ENCODE measurements at regions not wholly inside any gene's neighbourhood (a gene's known extent, or its start where the extent isn't known, plus 50 kb on each side); places are given as distances from the start of the nearest gene placed in this dataset.
A peak's percentile ranks its signal among the peaks of the same experiment; 100 is the strongest.

GRCh38 chr9:136609160-136609475 is 53.6 kb upstream of the EGFL7 start:
- H3K14ac ChIP-seq (ENCODE audit: insufficient read length), result no peak overlapping the region
- H3K4me1 ChIP-seq (replicated peaks in 1 of 4; ENCODE audit: control insufficient read depth in 3 of 4, insufficient read depth in 4 of 4, low read length in 3 of 4), result peaks cover 0 to 32% (median 11%) of the 10 kb centered on the region in 4 experiments; a peak in 6 of 7 replicates
- H3K23ac ChIP-seq (ENCODE audit: insufficient read length), result no peak overlapping the region
- no peak overlapping the region for H3K56ac ChIP-seq (replicated peaks; ENCODE audit: insufficient read length, low read depth, low read length)
- no peaks in the 10 kb centered on the region for H3K36me3 ChIP-seq (ENCODE audit: control insufficient read depth in 2 of 4, insufficient read depth in 4 of 4, low read length in 3 of 4)
- no peak overlapping the region for H2AFZ ChIP-seq (ENCODE audit: low read length)
- H3K4me3 ChIP-seq (ENCODE audit: extremely low read depth in 1 of 4, insufficient read depth in 2 of 4, low read depth in 3 of 4, low read length in 4 of 4), result no peak overlapping the region
- FAIRE-seq (no peak), DNase-seq (ENCODE audit: low read depth in 1 of 2, low spot score in 2 of 2) (no peak)
- H3K4me2 ChIP-seq (ENCODE audit: insufficient read depth in 1 of 2, low read depth in 2 of 2, low read length in 2 of 2), result no peak overlapping the region
- no peak overlapping the region for H2BK15ac ChIP-seq (ENCODE audit: low read length)
- POLR2A ChIA-PET (ENCODE audit: partially characterized antibody), result interaction anchor here (0.6 to 6.1 kb wide), 5 partner anchors 21 to 119 kb away, joined by 3 to 28 read pairs (median 4); no protein-coding TSS in a partner anchor
- no peaks in the 10 kb centered on the region for H4K20me1 ChIP-seq (replicated peaks in 1 of 2; ENCODE audit: control insufficient read depth in 1 of 2, insufficient read depth in 2 of 2, low read length in 2 of 2)
- no peaks in the 10 kb centered on the region for H3K23me2 ChIP-seq (ENCODE audit: low read depth, low read length)
- CTCF ChIA-PET (ENCODE audit: partially characterized antibody), result interaction anchor here (1.0 to 5.8 kb wide), 9 partner anchors 9 to 123 kb away, joined by 3 to 24 read pairs (median 4); no protein-coding TSS in a partner anchor
- no peak overlapping the region for H2BK120ac ChIP-seq (replicated peaks; ENCODE audit: low read depth, low read length)
- H3K79me2 ChIP-seq (ENCODE audit: control insufficient read depth in 1 of 2, insufficient read depth in 2 of 2, low read length in 2 of 2), result no peaks in the 10 kb centered on the region
- no peak overlapping the region for H3K9ac ChIP-seq (replicated peaks in 1 of 4; ENCODE audit: extremely low read depth in 1 of 4, low read depth in 3 of 4, low read length in 3 of 4)
- no peak overlapping the region for H4K91ac ChIP-seq (replicated peaks; ENCODE audit: insufficient read length, low read length)
- H2BK5ac ChIP-seq (ENCODE audit: low read depth, low read length), result no peak overlapping the region
- H2BK12ac ChIP-seq (ENCODE audit: low read depth, low read length), result 0 out of 2 replicates have a peak overlapping the region, but pooled peaks have one; percentile 60
- no peak overlapping the region for H3K4ac ChIP-seq (replicated peaks; ENCODE audit: insufficient read length, low read depth, low read length)
- WGBS, 2 experiments (ENCODE audit: extremely low coverage in 1 of 2, insufficient coverage in 1 of 2, insufficient read length in 1 of 2, insufficient replicate concordance in 2 of 2, low coverage in 1 of 2, low lambda C conversion rate in 2 of 2, missing lambda C conversion rate in 1 of 2), result 96% methylated on average over 6 of the region's 6 CpGs; no CpG with 5 or more reads in 1 of the 2 experiments
- no peak overlapping the region for H2BK20ac ChIP-seq (ENCODE audit: low read length)
- H3K18ac ChIP-seq (ENCODE audit: extremely low read depth, low read length), result no peak overlapping the region; the same call in none of the 2 replicates
- H3K79me1 ChIP-seq (ENCODE audit: low read depth, low read length), result no peaks in the 10 kb centered on the region
- no peak overlapping the region for H4K5ac ChIP-seq (ENCODE audit: insufficient read length, low read depth, low read length)
- no peaks in the 10 kb centered on the region for H3K9me3 ChIP-seq (ENCODE audit: insufficient read depth in 2 of 2, low read depth in 1 of 2, low read length in 1 of 2)
- 0 out of 7 replicates have a peak, but pooled peaks cover 0 to 2% (median 0%) of the 10 kb centered on the region in 4 experiments for H3K27me3 ChIP-seq (replicated peaks in 1 of 4; ENCODE audit: control insufficient read depth in 3 of 4, extremely low read depth in 1 of 4, insufficient read depth in 3 of 4, low read length in 3 of 4)
- H4K8ac ChIP-seq (ENCODE audit: extremely low read depth, insufficient read depth, low read length), result no peak overlapping the region
- H2AK5ac ChIP-seq (ENCODE audit: low read depth, low read length), result no peak overlapping the region
- H3K27ac ChIP-seq (ENCODE audit: low read depth, low read length), result no peak overlapping the region
- TF ChIP-seq NANOG (IDR thresholded peaks at IDR 0.05; ENCODE audit: insufficient read depth, low read depth, low read length, poor library complexity, severe bottlenecking), result no peak
- no peak for TF ChIP-seq BACH1 (IDR thresholded peaks at IDR 0.05; ENCODE audit: low read length)
- TF ChIP-seq JUND (IDR thresholded peaks at IDR 0.05; ENCODE audit: low read length), result no peak
- no peak for TF ChIP-seq SP4 (IDR thresholded peaks at IDR 0.05; ENCODE audit: low read length)
- TF ChIP-seq CTBP2 (IDR thresholded peaks at IDR 0.05; ENCODE audit: borderline replicate concordance, insufficient read depth, insufficient read length, low read length), result no peak
- no peak for TF ChIP-seq SRF (IDR thresholded peaks at IDR 0.05; ENCODE audit: low read depth, low read length)
- TF ChIP-seq EZH2 (IDR thresholded peaks at IDR 0.05; ENCODE audit: low read depth, low read length, severe bottlenecking), result no peak
- no peak for TF ChIP-seq SIN3A (conservative IDR thresholded peaks at IDR 0.05 in 1 of 2, IDR thresholded peaks at IDR 0.05 in 1 of 2; ENCODE audit: low read depth in 1 of 2, low read length in 2 of 2)
- TF ChIP-seq CEBPB (IDR thresholded peaks at IDR 0.05; ENCODE audit: low read depth, low read length), result no peak
- TF ChIP-seq CTCF (IDR thresholded peaks at IDR 0.05; ENCODE audit: control extremely low read depth in 1 of 3, insufficient read depth in 1 of 3, low read depth in 1 of 3, low read length in 3 of 3), result no peak
- no peak for TF ChIP-seq CREB1 (IDR thresholded peaks at IDR 0.05)
